Suprapubic skin (tissue), 4 donors: ENCODE measurements at regions not wholly inside any gene's neighbourhood (a gene's known extent, or its start where the extent isn't known, plus 50 kb on each side); places are given as distances from the start of the nearest gene placed in this dataset.

Source experiments
- POLR2A ChIP-seq, 2 donors: fragments of 450-650 bp; IDR thresholded peaks; one replicate each; pipeline ENCODE4 v1.6.1; 2017; ENCODE audit warnings: antibody characterized with exemption in 2 of 2, mild to moderate bottlenecking in 2 of 2, moderate library complexity in 2 of 2
- POLR2AphosphoS5 ChIP-seq, 3 donors: sonication (generic); formaldehyde crosslinking; IDR thresholded peaks; one replicate each; pipeline ENCODE4 v1.6.1; 2017; ENCODE audit warnings: antibody characterized with exemption in 3 of 3
- TF ChIP-seq, protein P1 (sequence below), 2 donors: fragments of 200-600 bp in 1 of 2; fragments of 450-650 bp in 1 of 2; sonication (generic) in 1 of 2; IDR thresholded peaks; one replicate each; pipeline ENCODE4 v1.5.1; 2016 to 2019; ENCODE audit warnings: antibody characterized with exemption in 2 of 2, mild to moderate bottlenecking in 1 of 2, moderate library complexity in 1 of 2

DNA sequence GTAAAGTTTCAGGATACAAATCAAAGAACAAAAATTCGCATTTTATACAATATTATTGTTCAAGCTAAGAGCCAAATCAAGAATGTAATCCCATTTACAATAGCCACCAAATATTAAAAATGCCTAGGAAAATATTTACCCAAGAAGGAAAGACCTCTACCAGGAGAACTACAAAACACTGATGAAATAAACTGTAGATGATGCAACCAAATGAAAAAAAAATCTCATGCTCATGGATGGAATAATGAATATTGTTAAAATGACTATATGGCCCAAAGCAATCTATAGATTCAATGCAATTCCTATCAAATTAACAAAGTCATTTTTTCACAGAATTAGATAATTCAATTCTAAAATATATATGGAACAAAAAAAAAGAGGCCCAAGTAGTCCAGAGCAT, 708.8 kb upstream of the MAN1A1 start:
- TF ChIP-seq, protein P1, sequence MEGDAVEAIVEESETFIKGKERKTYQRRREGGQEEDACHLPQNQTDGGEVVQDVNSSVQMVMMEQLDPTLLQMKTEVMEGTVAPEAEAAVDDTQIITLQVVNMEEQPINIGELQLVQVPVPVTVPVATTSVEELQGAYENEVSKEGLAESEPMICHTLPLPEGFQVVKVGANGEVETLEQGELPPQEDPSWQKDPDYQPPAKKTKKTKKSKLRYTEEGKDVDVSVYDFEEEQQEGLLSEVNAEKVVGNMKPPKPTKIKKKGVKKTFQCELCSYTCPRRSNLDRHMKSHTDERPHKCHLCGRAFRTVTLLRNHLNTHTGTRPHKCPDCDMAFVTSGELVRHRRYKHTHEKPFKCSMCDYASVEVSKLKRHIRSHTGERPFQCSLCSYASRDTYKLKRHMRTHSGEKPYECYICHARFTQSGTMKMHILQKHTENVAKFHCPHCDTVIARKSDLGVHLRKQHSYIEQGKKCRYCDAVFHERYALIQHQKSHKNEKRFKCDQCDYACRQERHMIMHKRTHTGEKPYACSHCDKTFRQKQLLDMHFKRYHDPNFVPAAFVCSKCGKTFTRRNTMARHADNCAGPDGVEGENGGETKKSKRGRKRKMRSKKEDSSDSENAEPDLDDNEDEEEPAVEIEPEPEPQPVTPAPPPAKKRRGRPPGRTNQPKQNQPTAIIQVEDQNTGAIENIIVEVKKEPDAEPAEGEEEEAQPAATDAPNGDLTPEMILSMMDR (IDR thresholded peaks at IDR 0.05), result no peak
- TF ChIP-seq POLR2A (IDR thresholded peaks at IDR 0.05) (no peak), POLR2AphosphoS5 (IDR thresholded peaks at IDR 0.05) (no peak)
